Thyroid gland (tissue), 4 donors: ENCODE measurements at regions not wholly inside any gene's neighbourhood (a gene's known extent, or its start where the extent isn't known, plus 50 kb on each side); places are given as distances from the start of the nearest gene placed in this dataset.

Experiments used
- POLR2A ChIP-seq, 2 donors: fragments of 450-650 bp; IDR thresholded peaks; one replicate each; pipeline ENCODE4 v1.6.1; 2017; ENCODE audit warnings: antibody characterized with exemption in 2 of 2, mild to moderate bottlenecking in 2 of 2, moderate library complexity in 1 of 2
- TF ChIP-seq, protein P1 (sequence below), 6 experiments: fragments of 200-600 bp in 3 of 6; fragments of 450-650 bp in 3 of 6; sonication (generic) in 3 of 6; IDR thresholded peaks; one replicate each; pipeline ENCODE4 v1.5.1; 2016 to 2019; ENCODE audit warnings: antibody characterized with exemption in 6 of 6, mild to moderate bottlenecking in 2 of 6, inconsistent platforms in 1 of 6, moderate library complexity in 1 of 6

- TF ChIP-seq, protein P1, sequence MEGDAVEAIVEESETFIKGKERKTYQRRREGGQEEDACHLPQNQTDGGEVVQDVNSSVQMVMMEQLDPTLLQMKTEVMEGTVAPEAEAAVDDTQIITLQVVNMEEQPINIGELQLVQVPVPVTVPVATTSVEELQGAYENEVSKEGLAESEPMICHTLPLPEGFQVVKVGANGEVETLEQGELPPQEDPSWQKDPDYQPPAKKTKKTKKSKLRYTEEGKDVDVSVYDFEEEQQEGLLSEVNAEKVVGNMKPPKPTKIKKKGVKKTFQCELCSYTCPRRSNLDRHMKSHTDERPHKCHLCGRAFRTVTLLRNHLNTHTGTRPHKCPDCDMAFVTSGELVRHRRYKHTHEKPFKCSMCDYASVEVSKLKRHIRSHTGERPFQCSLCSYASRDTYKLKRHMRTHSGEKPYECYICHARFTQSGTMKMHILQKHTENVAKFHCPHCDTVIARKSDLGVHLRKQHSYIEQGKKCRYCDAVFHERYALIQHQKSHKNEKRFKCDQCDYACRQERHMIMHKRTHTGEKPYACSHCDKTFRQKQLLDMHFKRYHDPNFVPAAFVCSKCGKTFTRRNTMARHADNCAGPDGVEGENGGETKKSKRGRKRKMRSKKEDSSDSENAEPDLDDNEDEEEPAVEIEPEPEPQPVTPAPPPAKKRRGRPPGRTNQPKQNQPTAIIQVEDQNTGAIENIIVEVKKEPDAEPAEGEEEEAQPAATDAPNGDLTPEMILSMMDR (IDR thresholded peaks at IDR 0.05), result no peak
- no peak for TF ChIP-seq POLR2A (IDR thresholded peaks at IDR 0.05)
These were observed 371.4 kb upstream of the MGMT start for GRCh38 chr10:129095680-129096064.
